ENCODE measurements at regions not wholly inside any gene's neighbourhood (a gene's known extent, or its start where the extent isn't known, plus 50 kb on each side); places are given as distances from the start of the nearest gene placed in this dataset.

GRCh38 chr6:142605922-142606485 lies 304.2 kb downstream of the ADGRG6 start:
- TF ChIP-seq CTCF (IDR thresholded peaks at IDR 0.05) (no peak), EP300 (IDR thresholded peaks at IDR 0.05) (no peak), POLR2A (IDR thresholded peaks at IDR 0.05) (no peak)
